ENCODE measurements at regions not wholly inside any gene's neighbourhood (a gene's known extent, or its start where the extent isn't known, plus 50 kb on each side); places are given as distances from the start of the nearest gene placed in this dataset.

DNA sequence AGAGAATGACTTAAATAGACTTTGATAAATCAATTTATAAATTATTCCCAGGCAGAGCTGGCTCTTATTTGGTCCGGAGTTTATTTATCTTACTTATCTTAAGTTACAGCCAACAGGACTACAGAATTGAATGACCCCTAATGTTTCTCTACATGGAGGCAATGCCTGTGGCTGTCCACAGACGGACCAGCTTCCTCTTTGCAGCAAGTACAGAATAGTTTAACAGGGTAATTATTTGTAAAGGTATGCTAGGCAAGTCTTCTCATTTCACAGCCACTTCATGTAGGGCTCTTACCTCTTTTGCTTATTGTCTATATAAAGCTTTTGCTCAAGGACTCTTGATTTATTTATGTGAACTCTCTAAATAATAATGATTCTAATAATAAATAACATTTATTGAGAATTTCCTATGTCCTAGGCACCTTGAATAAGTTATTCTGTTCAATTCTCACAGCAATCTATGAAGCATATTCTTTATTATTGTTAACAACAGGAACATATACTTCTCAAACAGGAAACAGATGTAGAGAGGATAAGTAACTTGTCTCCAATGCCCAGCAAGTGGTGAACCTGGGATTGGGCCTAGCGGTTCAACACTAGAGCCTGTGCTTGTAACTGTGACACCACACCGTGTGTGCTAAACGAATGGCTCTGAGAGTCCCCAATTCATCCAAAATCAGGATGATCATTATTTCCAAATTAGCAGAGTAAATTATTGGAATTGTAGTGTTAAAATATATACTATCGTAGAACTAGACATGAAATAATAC is 58.8 kb upstream of the NXPH2 start:
- DNase-seq (ENCODE audit: low spot score): no peak

DNA sequence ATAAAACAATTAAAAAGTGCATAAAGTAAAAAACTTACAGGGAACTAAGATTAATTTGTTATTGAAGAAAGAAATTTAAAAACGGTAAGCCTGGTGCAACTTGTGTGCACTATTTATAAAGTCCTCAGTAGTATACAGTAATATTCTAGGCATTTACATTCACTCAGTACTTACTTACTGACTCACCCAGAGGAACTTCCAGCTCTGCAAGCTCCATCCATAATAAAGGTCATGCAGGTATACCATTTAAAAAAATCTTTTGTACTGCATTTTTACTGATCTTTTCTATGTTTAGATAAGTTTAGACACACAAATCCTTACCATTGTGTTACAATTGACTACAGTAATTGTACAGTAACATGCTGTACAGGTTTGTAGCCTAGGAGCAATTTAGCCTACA is 51.5 kb upstream of the NXPH2 start:
- DNase-seq (ENCODE audit: low spot score): no peak

DNA sequence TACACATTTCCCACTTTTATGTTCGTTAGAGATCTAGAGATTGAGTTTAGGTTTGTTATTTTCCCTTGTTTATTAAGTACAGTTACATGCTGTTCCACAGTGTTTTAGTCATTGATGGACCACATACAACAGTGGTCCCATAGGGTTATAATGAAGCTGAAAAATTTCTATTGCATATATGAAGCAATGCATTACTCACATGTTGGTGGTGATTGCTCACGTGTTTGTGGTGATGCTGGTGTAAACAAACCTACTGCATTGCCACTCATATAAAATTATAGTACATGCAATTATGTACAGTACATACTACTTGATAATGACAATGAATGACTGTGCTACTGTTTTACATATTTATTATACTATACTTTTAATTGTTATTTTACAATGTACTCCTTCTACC is 51.0 kb upstream of the NXPH2 start:
- DNase-seq (ENCODE audit: low spot score): no peak

DNA sequence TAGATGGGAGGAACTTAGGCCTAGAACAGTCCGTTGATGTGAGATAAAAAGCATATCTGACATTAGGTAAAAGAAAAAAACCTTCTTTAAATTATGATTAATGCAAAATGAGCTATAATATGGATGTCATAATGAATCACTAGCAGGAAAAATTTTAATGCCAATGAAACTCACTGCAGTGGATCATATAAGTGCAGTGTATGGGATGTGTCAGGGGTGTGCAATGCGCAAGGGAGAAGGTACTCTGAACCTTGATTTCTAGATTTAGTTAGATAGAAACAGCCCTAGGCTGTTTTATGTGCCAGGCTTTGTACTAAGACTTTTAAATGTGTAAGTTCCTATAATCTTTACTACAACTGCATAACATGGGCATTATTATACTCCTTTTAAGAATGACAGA is 50.4 kb upstream of the NXPH2 start:
- no peak for DNase-seq (ENCODE audit: low spot score)

Measured in HuH-7 (cell line).